ENCODE measurements at regions not wholly inside any gene's neighbourhood (a gene's known extent, or its start where the extent isn't known, plus 50 kb on each side); places are given as distances from the start of the nearest gene placed in this dataset.

DNA sequence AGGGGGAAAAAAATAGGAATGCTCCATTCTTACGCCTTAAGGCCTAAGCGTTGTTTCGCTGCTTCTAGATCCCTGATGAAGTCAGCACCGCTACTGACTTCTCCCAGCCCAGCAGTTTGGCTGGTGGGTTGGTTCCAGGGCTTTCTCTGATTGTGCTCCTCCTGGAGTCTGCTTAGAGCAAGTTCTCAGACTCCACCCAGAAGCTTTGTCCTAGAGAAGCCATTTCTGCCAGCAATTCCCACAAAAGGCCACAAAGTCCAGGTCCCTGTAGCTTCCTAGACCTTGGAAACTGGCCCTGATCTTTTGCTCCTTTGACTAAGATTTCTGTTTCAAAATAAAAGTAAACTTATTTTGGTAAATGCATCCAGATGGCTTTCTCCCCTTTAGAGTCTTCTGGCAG lies 65.4 kb downstream of the KCTD12 start:
- Histone ChIP-seq H3K79me2 (ENCODE audit: insufficient read depth, low read length) (no peaks in the 10 kb centered on the region), H2AK5ac (ENCODE audit: insufficient read length, low read length) (no peak overlapping the region), H3K23me2 (ENCODE audit: insufficient read length, low read depth, low read length, poor library complexity, severe bottlenecking) (no peaks in the 10 kb centered on the region), H3K4me2 (ENCODE audit: insufficient read depth, insufficient read length, low read length) (no peak overlapping the region), H3K79me1 (ENCODE audit: insufficient read depth, low read depth, low read length, poor library complexity, severe bottlenecking) (no peaks in the 10 kb centered on the region), H3K27ac (ENCODE audit: insufficient read length, low read depth, low read length) (no peak overlapping the region), H3K9me3 (ENCODE audit: control insufficient read depth, low read depth, low read length) (no peaks in the 10 kb centered on the region), H2BK5ac (ENCODE audit: insufficient read length, low read length) (no peak overlapping the region), H3K4me1 (ENCODE audit: insufficient read depth, low read length) (no peaks in the 10 kb centered on the region), H3K23ac (ENCODE audit: insufficient read length, low read depth, low read length) (no peak overlapping the region), H2BK20ac (ENCODE audit: low read depth, low read length, poor library complexity, severe bottlenecking) (no peak overlapping the region), H3T11ph (ENCODE audit: low read length) (no peak overlapping the region), H3K56ac (ENCODE audit: insufficient read length, low read depth, low read length) (no peak overlapping the region), H3K14ac (ENCODE audit: insufficient read depth, low read length) (no peak overlapping the region), H4K20me1 (ENCODE audit: control insufficient read depth, insufficient read depth, insufficient read length) (no peaks in the 10 kb centered on the region), H2BK12ac (ENCODE audit: insufficient read length, low read depth, low read length) (no peak overlapping the region), H3K4ac (ENCODE audit: low read depth, low read length) (no peak overlapping the region), H3K18ac (ENCODE audit: insufficient read length, low read depth, low read length) (no peak overlapping the region), H4K8ac (replicated peaks; ENCODE audit: insufficient read length, low read depth, low read length) (no peak overlapping the region), H4K91ac (ENCODE audit: insufficient read length, low read depth, low read length) (no peak overlapping the region), H2BK15ac (ENCODE audit: low read depth, low read length) (no peak overlapping the region), H4K5ac (ENCODE audit: insufficient read length, low read depth, low read length) (no peak overlapping the region), H3K9ac (ENCODE audit: extremely low read depth, insufficient read length, low read length) (no peak overlapping the region), H2BK120ac (ENCODE audit: low read depth, low read length, poor library complexity, severe bottlenecking) (no peak overlapping the region), H2AFZ (ENCODE audit: low read length) (no peak overlapping the region), H3K27me3 (ENCODE audit: insufficient read depth, low read length) (no peaks in the 10 kb centered on the region)
- peaks cover 5 to 10% of the 10 kb centered on the region in 2 experiments for H3K9me3 Mint-ChIP-seq
- no peak for DNase-seq
- H3K36me3 Mint-ChIP-seq (ENCODE audit: insufficient read depth in 1 of 3, low read depth in 3 of 3), result peaks cover 0 to 8% (median 0%) of the 10 kb centered on the region in 3 experiments; a peak in 4 of 7 replicates
- no peak overlapping the region; a peak in 1 of 7 replicates for H3K27ac Mint-ChIP-seq
- no CpG with 5 or more reads among the region's 4 CpGs for WGBS (ENCODE audit: extremely low coverage, insufficient read length, low lambda C conversion rate)
- TF ChIP-seq, protein P1, sequence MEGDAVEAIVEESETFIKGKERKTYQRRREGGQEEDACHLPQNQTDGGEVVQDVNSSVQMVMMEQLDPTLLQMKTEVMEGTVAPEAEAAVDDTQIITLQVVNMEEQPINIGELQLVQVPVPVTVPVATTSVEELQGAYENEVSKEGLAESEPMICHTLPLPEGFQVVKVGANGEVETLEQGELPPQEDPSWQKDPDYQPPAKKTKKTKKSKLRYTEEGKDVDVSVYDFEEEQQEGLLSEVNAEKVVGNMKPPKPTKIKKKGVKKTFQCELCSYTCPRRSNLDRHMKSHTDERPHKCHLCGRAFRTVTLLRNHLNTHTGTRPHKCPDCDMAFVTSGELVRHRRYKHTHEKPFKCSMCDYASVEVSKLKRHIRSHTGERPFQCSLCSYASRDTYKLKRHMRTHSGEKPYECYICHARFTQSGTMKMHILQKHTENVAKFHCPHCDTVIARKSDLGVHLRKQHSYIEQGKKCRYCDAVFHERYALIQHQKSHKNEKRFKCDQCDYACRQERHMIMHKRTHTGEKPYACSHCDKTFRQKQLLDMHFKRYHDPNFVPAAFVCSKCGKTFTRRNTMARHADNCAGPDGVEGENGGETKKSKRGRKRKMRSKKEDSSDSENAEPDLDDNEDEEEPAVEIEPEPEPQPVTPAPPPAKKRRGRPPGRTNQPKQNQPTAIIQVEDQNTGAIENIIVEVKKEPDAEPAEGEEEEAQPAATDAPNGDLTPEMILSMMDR (conservative IDR thresholded peaks at IDR 0.05), result no peak
- H3K4me3 Mint-ChIP-seq, result no peak overlapping the region
- peaks cover 4 to 10% of the 10 kb centered on the region in 2 experiments for H3K4me1 Mint-ChIP-seq
- H3K27me3 Mint-ChIP-seq (ENCODE audit: low read depth), result no peaks in the 10 kb centered on the region
